ENCODE measurements at regions not wholly inside any gene's neighbourhood (a gene's known extent, or its start where the extent isn't known, plus 50 kb on each side); places are given as distances from the start of the nearest gene placed in this dataset.

DNA sequence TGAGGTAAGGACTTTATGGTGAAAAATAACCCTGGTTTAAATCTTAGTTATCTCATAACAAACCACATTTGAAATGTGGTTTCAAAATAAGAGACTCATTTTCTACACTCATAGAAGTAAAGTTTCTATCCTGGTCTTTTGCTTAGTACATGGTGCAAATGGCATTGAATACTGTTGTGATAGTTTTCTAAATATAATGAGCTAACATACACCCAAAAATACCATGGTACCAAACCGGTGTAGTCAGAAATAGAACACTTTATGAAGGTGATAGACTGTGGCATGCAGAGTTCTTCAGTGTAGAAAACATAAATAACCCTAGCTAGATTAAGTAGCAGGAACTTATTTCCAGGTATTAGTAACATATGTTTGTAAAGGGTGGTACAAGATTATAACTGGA, 629.4 kb downstream of the PLOD2 start:
- Histone ChIP-seq H2BK120ac (ENCODE audit: low read depth, low read length) (no peak overlapping the region), H3K79me1 (replicated peaks; ENCODE audit: low read length, poor library complexity, severe bottlenecking) (no peaks in the 10 kb centered on the region), H3K27me3 (ENCODE audit: control insufficient read depth in 1 of 2, insufficient read depth in 1 of 2, low read length in 2 of 2) (no peaks in the 10 kb centered on the region), H3K14ac (ENCODE audit: low read length in 2 of 2) (no peak overlapping the region), H3K27ac (ENCODE audit: low read length, poor library complexity, severe bottlenecking) (no peak overlapping the region), H2BK15ac (ENCODE audit: low read depth, poor library complexity, severe bottlenecking) (no peak overlapping the region), H3K4me3 (ENCODE audit: insufficient read depth in 1 of 2, low read depth in 1 of 2, low read length in 2 of 2) (no peak overlapping the region), H4K8ac (ENCODE audit: low read length) (no peak overlapping the region), H2BK5ac (ENCODE audit: low read depth, low read length, poor library complexity, severe bottlenecking) (no peak overlapping the region), H2AFZ (ENCODE audit: low read depth, low read length) (no peak overlapping the region), H2AK5ac (ENCODE audit: low read length, severe bottlenecking) (no peak overlapping the region), H2BK12ac (ENCODE audit: low read length in 2 of 2) (no peak overlapping the region), H4K91ac (ENCODE audit: low read length) (no peak overlapping the region), H3K18ac (ENCODE audit: low read depth in 1 of 2, low read length in 2 of 2) (no peak overlapping the region), H3K36me3 (ENCODE audit: control insufficient read depth in 1 of 2, insufficient read depth in 2 of 2, low read depth in 1 of 2, low read length in 2 of 2) (no peaks in the 10 kb centered on the region), H3K4me1 (ENCODE audit: control insufficient read depth, insufficient read depth, low read depth, low read length) (no peaks in the 10 kb centered on the region), H3K4me2 (ENCODE audit: low read length, poor library complexity, severe bottlenecking) (no peak overlapping the region), H3K4ac (ENCODE audit: low read depth in 1 of 2, low read length in 2 of 2) (no peak overlapping the region), H3K23ac (ENCODE audit: low read length in 2 of 2) (no peak overlapping the region), H3K9me3 (ENCODE audit: control insufficient read depth, low read length) (no peaks in the 10 kb centered on the region), H3K9ac (ENCODE audit: low read length) (no peak overlapping the region)
- no CpG with 5 or more reads among the region's 1 CpG for WGBS
- DNase-seq: no peak

- Histone ChIP-seq H2BK120ac (ENCODE audit: low read depth, low read length) (no peak overlapping the region), H3K4ac (ENCODE audit: low read depth in 1 of 2, low read length in 2 of 2) (no peak overlapping the region), H3K4me1 (ENCODE audit: control insufficient read depth, insufficient read depth, low read depth, low read length) (no peaks in the 10 kb centered on the region), H3K9ac (ENCODE audit: low read length) (no peak overlapping the region), H3K27ac (ENCODE audit: low read length, poor library complexity, severe bottlenecking) (no peak overlapping the region), H4K91ac (ENCODE audit: low read length) (no peak overlapping the region), H3K36me3 (ENCODE audit: control insufficient read depth in 1 of 2, insufficient read depth in 2 of 2, low read depth in 1 of 2, low read length in 2 of 2) (no peaks in the 10 kb centered on the region), H3K23ac (ENCODE audit: low read length in 2 of 2) (no peak overlapping the region), H2AK5ac (ENCODE audit: low read length, severe bottlenecking) (no peak overlapping the region), H2BK5ac (ENCODE audit: low read depth, low read length, poor library complexity, severe bottlenecking) (no peak overlapping the region), H3K79me1 (replicated peaks; ENCODE audit: low read length, poor library complexity, severe bottlenecking) (no peaks in the 10 kb centered on the region), H3K14ac (ENCODE audit: low read length in 2 of 2) (no peak overlapping the region), H3K27me3 (ENCODE audit: control insufficient read depth in 1 of 2, insufficient read depth in 1 of 2, low read length in 2 of 2) (no peaks in the 10 kb centered on the region), H2BK15ac (ENCODE audit: low read depth, poor library complexity, severe bottlenecking) (no peak overlapping the region), H3K4me3 (ENCODE audit: insufficient read depth in 1 of 2, low read depth in 1 of 2, low read length in 2 of 2) (no peak overlapping the region), H3K18ac (ENCODE audit: low read depth in 1 of 2, low read length in 2 of 2) (no peak overlapping the region), H2BK12ac (ENCODE audit: low read length in 2 of 2) (no peak overlapping the region), H4K8ac (ENCODE audit: low read length) (no peak overlapping the region), H3K4me2 (ENCODE audit: low read length, poor library complexity, severe bottlenecking) (no peak overlapping the region), H3K9me3 (ENCODE audit: control insufficient read depth, low read length) (no peaks in the 10 kb centered on the region), H2AFZ (ENCODE audit: low read depth, low read length) (no peak overlapping the region)
- WGBS: 88% methylated on average over 1 of the region's 1 CpG
- DNase-seq: no peak
These were observed 627.3 kb downstream of the PLOD2 start for GRCh38 chr3:145533696-145534095.

DNA sequence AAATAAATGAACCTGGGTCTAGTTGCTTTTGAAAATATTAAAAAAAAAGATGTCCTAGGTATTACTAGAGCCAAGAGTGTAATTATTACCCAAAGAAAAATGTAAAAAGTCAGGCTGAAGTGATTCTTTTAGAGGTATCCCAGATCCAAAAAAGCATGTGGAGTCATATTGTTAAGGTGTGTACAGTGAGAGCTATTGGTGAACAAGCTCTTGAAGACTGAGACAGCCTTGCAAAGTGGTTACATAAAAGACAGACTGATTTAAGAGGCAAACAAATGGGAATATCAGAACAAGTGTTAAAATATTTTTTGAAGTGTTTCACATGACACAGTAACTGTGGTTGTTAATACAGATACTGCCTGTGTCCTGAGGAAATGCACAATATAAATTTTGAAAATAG, 624.5 kb downstream of the PLOD2 start:
- no peak for DNase-seq
- Histone ChIP-seq H2BK5ac (ENCODE audit: low read depth, low read length, poor library complexity, severe bottlenecking) (no peak overlapping the region), H2BK120ac (ENCODE audit: low read depth, low read length) (no peak overlapping the region), H3K27me3 (ENCODE audit: control insufficient read depth in 1 of 2, insufficient read depth in 1 of 2, low read length in 2 of 2) (no peaks in the 10 kb centered on the region), H2BK12ac (ENCODE audit: low read length in 2 of 2) (no peak overlapping the region), H3K27ac (ENCODE audit: low read length, poor library complexity, severe bottlenecking) (no peak overlapping the region), H3K23ac (ENCODE audit: low read length in 2 of 2) (no peak overlapping the region), H4K8ac (ENCODE audit: low read length) (no peak overlapping the region), H3K4me3 (ENCODE audit: insufficient read depth in 1 of 2, low read depth in 1 of 2, low read length in 2 of 2) (no peak overlapping the region), H2BK15ac (ENCODE audit: low read depth, poor library complexity, severe bottlenecking) (no peak overlapping the region), H3K18ac (ENCODE audit: low read depth in 1 of 2, low read length in 2 of 2) (no peak overlapping the region), H2AFZ (ENCODE audit: low read depth, low read length) (no peak overlapping the region), H3K36me3 (ENCODE audit: control insufficient read depth in 1 of 2, insufficient read depth in 2 of 2, low read depth in 1 of 2, low read length in 2 of 2) (no peaks in the 10 kb centered on the region), H3K4me1 (ENCODE audit: control insufficient read depth, insufficient read depth, low read depth, low read length) (no peaks in the 10 kb centered on the region), H3K4me2 (ENCODE audit: low read length, poor library complexity, severe bottlenecking) (no peak overlapping the region), H4K91ac (ENCODE audit: low read length) (no peak overlapping the region), H3K14ac (ENCODE audit: low read length in 2 of 2) (no peak overlapping the region), H3K9ac (ENCODE audit: low read length) (no peak overlapping the region), H3K79me1 (replicated peaks; ENCODE audit: low read length, poor library complexity, severe bottlenecking) (no peaks in the 10 kb centered on the region), H2AK5ac (ENCODE audit: low read length, severe bottlenecking) (no peak overlapping the region), H3K4ac (ENCODE audit: low read depth in 1 of 2, low read length in 2 of 2) (no peak overlapping the region), H3K9me3 (ENCODE audit: control insufficient read depth, low read length) (no peaks in the 10 kb centered on the region)

GRCh38 chr3:145550522-145550921, 610.5 kb downstream of the PLOD2 start:
- H2BK120ac ChIP-seq (ENCODE audit: low read depth, low read length): no peak overlapping the region
- no CpG with 5 or more reads among the region's 1 CpG for WGBS

More at GRCh38 chr3:145550522-145550921, 610.5 kb downstream of the PLOD2 start:
- Histone ChIP-seq H3K36me3 (ENCODE audit: control insufficient read depth in 1 of 2, insufficient read depth in 2 of 2, low read depth in 1 of 2, low read length in 2 of 2) (no peaks in the 10 kb centered on the region), H3K27ac (ENCODE audit: low read length, poor library complexity, severe bottlenecking) (no peak overlapping the region), H3K4me1 (ENCODE audit: control insufficient read depth, insufficient read depth, low read depth, low read length) (no peaks in the 10 kb centered on the region), H2BK5ac (ENCODE audit: low read depth, low read length, poor library complexity, severe bottlenecking) (no peak overlapping the region), H3K4me2 (ENCODE audit: low read length, poor library complexity, severe bottlenecking) (no peak overlapping the region), H3K9me3 (ENCODE audit: control insufficient read depth, low read length) (peaks cover 11% of the 10 kb centered on the region), H2BK12ac (ENCODE audit: low read length in 2 of 2) (no peak overlapping the region), H3K4me3 (ENCODE audit: insufficient read depth in 1 of 2, low read depth in 1 of 2, low read length in 2 of 2) (no peak overlapping the region), H3K23ac (ENCODE audit: low read length in 2 of 2) (no peak overlapping the region), H4K91ac (ENCODE audit: low read length) (no peak overlapping the region), H2AK5ac (ENCODE audit: low read length, severe bottlenecking) (no peak overlapping the region), H3K4ac (ENCODE audit: low read depth in 1 of 2, low read length in 2 of 2) (no peak overlapping the region), H3K14ac (ENCODE audit: low read length in 2 of 2) (no peak overlapping the region), H3K9ac (ENCODE audit: low read length) (no peak overlapping the region), H3K79me1 (replicated peaks; ENCODE audit: low read length, poor library complexity, severe bottlenecking) (no peaks in the 10 kb centered on the region), H2BK15ac (ENCODE audit: low read depth, poor library complexity, severe bottlenecking) (no peak overlapping the region), H4K8ac (ENCODE audit: low read length) (no peak overlapping the region), H3K27me3 (ENCODE audit: control insufficient read depth in 1 of 2, insufficient read depth in 1 of 2, low read length in 2 of 2) (no peaks in the 10 kb centered on the region), H3K18ac (ENCODE audit: low read depth in 1 of 2, low read length in 2 of 2) (no peak overlapping the region), H2AFZ (ENCODE audit: low read depth, low read length) (no peak overlapping the region)
- DNase-seq: no peak
